SKM-1 treated with dmso at 0.1 percent for 144 hours (cell line): ENCODE measurements at regions not wholly inside any gene's neighbourhood (a gene's known extent, or its start where the extent isn't known, plus 50 kb on each side); places are given as distances from the start of the nearest gene placed in this dataset.
"Not testable (repeated sequence)": the region's sequence is repeated elsewhere in the genome, so short reads cannot be mapped to it uniquely, and the experiment has no call there.

Source experiments
- DNase-seq: peaks from one replicate; lab custom pipeline; 2025; ENCODE audit not compliant: unreplicated experiment; lab: John Stamatoyannopoulos, UW

DNA sequence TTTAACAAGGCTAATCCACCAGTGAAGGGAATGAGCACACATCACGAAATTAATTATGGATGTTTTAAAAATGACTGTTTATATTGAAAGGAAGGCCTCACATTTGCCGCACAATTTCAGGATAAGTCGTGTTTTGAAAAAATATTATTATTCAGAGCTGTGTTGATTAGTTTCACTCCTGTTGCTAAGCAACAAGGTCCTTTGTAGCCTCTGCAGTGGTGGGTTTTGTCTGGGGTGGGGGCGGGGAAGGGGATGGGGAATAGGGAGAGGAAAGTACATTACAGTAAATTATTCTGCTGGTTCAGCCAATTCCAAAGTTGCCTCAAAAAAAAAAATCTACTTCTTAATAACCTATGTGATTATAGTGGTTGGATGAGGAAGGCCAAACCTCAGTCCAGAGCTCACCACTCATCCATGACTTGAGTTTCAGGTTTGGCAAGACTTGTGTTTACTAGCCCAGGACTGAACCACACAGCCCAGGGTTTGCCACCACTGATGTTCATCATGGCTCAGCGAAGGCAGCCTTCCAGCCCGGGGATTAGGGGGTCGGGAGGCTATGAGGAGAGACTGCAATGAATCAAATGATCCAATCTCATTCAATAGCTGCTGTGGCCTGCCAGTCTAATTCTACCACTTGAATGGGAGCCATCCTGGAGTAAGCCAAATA, 162.5 kb upstream of the ATP6AP2 start:
- no peak for DNase-seq

DNA sequence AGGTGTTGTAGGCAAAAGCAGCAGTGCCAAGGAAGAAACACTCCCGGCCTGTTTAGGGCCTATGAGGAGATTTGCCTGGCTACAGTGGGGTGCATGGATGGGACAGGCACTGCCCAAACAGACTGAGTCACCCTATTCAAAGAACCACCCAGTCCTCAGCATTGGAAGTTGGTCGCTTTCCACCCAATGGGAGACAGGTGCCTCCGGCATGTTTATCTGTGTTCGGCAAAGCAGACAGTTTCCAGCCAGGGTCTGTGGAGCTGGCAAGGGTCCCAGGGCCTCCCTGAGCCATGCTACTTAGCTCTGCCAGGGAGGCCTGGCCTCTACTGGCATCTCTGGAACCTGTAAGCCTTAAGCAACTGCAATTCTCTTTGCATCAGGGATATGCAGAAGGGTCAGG, 165.1 kb upstream of the ATP6AP2 start:
- DNase-seq: no peak

DNA sequence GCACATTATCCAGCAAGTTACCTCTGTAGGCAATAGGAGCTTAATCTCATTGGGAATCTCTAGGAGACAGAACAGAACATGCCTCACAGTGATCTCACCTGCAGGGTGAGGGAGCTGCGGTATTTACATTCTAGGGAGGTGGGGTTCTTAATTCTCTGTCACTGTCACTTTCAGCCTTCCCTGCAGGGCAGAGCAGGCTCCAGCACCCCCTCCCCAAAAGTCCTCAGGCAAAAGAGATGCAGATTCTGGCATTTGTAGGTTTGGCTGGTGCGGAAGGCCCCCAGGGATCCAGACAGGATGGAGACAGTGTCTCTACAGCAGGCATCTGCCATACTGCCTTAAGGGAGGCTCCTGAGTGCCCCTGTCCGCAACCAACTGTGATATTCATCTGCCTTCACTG, 166.4 kb upstream of the ATP6AP2 start:
- DNase-seq: no peak

DNA sequence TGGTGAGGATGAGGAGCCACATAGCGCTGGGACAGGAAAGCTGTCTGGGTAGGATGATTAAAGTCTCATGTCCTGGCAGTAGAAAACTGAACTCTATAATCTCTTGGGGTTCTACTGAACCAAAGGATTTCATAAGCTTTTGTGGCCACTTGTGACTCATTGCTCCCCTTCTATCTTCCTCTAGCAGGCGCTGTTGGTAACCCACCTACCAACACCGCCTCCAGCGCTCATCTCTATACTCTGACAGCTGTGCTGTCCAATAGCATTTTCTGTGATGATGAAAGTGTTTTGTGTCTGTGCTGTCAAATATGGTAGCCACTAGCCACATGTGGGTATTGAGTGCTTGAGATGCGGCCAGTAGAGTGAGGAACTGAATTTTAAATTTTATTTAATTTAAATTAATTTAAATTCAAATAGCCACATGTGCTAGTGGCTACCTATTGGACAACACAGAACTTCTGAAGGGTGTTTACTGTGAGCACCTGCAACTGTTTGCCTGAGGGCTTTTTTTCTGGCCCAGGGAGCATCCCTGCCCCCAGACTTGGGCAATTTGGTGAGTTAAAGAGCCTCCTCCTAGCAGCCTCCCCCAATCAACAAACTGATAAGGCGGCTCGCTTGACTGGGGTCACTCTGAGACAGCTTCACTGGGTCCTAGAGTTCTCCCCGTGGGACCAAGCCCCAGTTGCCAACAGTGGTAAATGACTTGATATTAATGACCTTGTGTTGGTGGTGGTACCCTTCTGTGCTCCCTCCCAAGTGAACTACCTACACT, 169.2 kb upstream of the ATP6AP2 start:
- DNase-seq: peak; percentile 60

DNA sequence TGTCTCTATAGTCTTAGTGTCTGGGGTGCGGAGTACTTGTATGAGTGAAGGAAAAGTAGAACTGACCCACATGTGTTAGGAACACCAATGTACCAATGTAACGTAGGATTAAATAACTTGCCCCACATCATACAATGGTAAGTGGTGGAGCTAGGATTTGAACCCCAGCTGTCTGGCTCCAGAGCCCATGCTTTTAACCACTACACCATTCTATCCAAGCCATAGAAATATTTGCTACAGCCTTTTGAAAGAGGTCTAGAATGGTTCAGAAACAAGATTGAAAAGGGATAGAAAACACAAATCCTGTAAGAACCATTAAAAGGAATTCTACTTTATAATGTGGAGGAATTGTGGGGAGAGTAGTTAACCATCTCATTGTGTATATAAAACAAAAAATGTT, 169.9 kb upstream of the ATP6AP2 start:
- no peak for DNase-seq

DNA sequence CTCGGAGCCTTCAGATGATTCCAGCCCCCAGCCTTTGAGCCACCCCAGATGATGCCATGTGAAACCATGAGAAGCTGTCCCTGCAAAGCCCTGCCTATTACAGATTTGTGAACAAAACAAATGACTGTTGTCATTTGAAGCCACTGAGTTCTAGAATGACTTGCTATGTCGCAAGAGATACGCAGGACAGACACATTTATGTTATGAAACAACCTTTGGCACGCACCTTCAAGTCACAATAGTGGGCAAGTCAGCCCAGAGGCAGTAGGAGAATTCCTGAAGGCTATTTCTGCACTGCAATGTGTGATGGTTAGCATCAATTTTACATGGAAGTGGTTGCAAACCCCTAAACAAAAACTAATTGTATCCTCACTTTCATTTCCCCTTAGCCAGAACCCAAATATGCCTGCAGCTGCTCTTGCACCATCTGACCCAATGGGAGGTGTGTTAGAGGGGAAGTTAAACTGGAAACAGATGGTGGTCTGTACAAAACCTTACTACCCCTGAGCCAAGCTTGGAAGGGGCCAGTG, 174.4 kb upstream of the ATP6AP2 start:
- peak; percentile 60 for DNase-seq

DNA sequence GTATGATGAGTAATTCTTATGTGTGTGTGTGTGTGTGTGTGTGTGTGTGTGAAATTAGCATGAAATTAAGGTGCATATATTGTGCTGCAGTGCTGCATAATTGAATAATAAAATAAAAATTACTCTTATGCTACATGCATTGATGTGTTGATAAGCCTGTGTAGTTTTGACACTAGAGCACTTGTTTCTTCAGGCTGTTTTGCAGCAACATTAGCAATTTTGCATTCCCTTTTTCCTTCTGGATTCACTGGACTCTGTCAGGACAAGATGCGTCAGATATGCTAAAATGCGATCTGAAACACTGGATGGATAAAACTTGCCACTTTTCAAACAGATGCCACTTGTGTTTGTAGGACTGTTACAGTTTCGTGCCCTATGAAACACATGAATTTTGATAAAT, 175.4 kb upstream of the ATP6AP2 start:
- DNase-seq: no peak

DNA sequence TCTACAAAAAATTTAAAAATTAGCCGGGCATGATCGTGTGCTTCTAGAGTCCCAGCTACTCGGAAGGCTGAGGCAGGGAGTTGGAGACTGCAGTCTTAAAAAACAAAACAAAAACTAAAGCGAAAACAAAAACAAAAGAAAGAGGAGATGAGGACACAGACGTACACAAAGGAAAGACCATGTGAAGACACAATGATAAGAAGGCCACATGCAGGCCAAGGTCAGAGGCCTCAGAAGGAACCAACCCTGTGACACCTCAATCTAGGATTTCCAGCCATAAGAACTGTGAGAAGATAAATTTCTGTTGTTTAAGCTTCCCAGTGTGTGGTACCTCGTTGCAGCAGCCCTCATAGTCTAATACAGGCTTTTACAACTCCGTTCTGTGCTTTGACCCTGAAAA, 177.0 kb upstream of the ATP6AP2 start:
- DNase-seq: no peak

DNA sequence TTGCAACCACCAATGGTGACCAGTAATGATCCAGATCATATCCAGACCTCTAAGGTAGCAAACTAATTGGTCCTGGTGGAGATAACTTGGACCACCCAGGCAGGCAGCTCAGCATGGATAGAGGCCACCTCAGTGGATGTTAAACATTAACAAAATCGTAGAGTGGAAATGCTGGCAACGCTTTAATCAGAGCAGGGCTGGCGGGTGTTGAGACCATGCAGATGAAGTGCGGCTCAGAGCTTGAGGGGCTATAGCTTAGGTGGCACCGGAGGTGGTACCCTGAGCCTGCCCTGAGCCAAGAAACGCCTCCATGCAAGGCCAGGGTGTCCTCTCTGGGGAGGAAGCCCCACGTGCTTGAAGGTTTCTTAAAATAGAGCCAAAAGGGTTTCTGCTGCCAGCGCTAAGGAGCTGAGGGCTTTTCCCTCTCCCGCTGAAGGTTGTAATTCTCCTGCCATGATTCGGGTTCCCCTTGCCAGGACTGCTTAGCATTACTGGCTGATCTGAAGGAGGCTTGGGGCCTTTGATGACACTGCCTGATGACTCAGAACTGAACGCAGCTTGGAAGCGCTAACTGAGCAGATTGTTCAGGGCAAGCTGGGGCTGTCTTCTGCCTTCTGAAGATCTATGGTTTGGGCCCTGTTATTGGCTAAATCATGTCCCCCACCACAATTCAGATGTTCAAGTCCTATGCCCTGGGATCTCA, 177.8 kb upstream of the ATP6AP2 start:
- DNase-seq: no peak

DNA sequence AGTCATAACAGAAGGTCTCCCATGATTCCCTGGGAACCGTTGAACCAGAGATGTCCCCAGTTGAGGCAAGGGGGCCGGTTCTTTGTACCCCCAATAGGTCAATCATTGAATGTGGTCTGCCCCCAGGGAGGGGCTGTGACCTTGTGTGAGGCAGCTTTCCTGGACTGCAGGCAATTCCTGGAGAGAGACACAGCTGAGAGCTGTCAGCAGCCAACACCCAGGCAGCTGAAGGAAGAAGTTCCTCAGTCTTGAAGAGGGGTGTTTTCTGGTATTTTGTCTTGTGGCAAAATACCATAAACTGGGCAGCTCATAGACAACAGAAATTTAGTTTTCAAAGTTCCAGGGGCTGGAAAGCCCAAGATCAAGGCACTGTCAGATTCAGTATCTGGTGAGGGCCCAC, 185.7 kb upstream of the ATP6AP2 start:
- no peak for DNase-seq

DNA sequence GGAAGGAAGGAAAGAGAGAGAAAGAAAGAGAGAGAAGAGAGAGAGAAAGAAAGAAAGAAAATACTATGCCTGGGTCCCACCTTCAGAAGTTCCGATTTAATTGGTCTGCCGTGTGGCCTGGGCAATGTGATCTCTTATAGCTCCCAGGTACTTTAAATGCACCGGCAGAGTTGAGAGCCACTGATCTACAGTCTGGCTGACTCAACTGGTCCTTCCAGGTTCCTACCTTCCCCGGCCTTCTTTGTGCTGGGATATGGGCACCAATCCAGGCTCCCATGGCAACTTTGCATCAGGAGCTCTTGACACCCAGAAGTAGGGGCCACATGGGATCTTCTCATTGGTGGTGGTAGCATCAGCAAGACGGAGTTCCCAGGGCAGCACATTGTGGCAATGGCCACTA, 186.5 kb upstream of the ATP6AP2 start:
- no peak for DNase-seq

DNA sequence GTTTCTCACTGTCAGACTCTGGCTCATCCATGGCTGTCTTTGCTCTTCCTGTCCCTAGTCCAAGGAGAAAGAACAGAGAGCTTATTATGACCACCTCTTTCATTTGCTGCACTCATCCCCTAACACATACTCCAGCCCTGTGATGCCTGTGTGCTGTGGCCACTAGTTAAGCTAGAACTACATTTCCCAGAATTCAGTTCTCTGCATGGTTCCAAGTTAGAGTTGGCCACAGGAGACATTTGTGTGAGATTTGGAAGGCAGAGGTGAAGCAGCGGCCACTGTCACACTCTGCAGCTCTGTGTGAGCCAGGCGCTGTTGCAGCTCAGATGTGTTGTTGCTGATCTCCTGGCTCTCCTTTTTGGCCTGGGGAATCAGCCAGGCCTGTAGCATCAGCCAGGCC, 188.2 kb upstream of the ATP6AP2 start:
- DNase-seq: no peak

DNA sequence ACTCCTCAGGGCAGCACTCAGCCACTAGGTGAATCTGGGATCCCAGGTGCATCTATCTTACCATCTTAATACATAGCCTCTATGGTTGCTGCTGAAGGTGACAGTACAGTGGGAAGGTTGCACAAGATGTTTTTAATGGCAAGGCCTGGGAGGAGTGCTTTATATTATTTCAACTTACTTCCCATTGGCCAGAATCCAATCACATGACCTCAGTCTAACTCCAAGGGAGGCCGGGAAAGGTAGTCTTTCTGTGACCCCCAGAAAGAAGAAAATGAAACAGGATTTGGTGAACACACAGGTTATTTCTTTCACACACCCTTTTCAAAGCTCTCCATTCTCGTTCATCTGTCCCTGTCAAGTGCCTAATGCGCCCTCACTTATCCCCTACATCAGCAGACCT, 189.1 kb upstream of the ATP6AP2 start:
- DNase-seq: no peak

DNA sequence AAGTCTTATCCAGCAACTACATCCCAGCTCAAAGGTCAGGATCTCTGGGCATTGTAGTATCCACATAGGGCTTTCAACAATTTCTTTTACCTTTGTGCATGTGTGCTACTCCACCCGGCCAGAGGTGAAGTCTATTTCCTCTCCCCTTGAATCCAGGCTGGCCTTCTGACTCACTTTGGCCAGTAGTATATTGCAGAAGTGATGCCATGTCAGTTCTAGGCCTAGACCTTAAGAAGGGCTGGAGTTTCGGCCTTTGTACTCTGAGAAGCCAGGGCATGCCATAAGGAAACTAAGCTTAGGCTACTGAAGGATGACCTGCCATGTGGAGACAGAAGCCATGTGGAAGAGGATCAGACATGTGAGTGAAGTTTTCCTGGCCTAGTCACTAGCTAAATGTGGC, 191.2 kb upstream of the ATP6AP2 start:
- DNase-seq: no peak

DNA sequence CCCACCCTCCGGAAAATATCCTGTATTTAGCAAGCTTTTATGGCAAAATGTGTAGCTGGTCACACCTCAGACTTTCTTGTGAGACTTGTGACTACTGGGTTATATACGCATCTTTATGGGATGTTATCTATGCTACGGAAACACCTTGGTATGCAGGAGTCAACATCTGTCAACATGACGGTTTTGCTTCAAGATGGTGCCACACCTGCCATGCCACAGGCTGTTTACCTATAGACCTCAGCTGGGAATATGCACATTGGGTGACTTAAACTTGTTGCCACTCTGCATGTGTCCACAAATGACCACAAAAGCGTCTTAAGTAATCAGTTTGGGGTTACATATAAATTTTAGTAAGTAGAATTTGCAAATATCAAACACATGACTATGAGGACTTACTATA, 192.3 kb upstream of the ATP6AP2 start:
- no peak for DNase-seq

DNA sequence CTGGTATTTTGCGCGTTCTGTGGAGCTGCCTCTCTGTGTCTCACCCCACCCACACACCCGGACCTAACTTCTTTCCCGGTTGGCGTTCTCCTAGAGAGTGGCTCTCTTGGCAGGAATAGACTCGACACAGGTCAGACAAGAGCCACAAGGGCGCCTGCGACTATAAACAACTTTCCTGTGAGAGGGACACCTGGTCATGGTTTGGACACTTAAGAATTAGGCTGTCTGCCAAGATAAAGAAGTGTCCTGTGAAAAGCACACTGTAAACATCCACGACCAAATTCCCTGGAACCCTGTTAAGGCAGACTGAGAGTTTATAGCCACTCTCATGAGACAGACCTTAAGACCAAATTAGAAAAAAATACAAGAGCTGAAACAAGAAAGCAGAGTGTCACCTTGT, 192.9 kb upstream of the ATP6AP2 start:
- DNase-seq: not testable (repeated sequence)

DNA sequence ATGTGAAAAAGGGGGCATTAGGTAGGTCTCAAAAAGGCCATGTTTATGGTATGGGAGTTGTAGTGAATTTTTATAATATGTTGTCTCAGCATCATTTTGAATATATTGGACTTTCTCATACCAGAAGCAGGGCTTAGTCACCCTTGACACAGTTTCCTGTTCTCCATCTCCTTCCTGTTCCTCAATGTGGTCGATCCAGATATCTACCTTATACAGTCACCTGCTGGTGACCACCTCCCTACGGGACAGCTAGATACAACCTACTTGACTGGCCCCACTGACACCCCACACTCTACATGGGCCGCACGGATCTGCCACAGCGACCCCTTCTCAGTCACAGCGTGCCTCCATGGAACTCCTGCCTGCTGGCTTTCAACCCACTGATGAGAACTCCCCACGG, 193.5 kb upstream of the ATP6AP2 start:
- not testable (repeated sequence) for DNase-seq

DNA sequence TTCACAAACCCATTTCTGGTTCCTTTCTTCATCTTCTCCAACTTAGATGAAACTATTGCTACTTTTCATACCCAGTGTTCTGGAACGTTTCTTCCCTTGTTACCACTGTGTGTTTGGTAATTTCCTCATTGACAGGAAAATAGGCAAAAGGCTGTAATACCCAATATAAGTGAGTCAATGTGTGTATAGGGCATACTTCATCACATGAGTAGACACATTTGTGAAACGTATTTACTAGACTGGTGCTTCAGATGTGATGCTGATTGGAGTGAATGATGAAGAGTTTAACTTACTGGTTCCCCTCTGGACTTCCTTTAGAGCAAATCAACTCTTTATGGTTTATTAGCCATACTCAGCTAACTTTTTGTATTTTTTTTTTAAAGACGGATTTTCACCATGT, 195.1 kb upstream of the ATP6AP2 start:
- no peak for DNase-seq

DNA sequence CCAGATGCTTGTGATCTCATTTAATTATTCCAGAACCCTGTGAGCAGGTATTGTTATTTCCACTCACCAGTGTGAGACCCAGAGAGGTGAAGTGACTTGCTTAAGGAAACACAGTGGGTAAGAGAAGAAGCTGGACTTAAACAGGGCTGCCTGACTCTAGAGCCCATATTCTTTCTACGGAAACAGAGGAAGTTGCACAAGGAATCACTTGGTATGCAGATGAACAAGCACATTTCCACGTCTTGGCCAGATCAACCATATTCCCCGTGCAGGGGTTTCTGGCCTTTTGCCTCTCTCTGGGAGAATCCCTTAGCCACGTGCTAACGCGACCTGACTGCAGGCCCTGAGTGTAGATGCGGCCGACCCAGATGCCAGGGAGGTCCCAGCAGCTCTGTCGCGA, 195.5 kb upstream of the ATP6AP2 start:
- peak; percentile 39 for DNase-seq

DNA sequence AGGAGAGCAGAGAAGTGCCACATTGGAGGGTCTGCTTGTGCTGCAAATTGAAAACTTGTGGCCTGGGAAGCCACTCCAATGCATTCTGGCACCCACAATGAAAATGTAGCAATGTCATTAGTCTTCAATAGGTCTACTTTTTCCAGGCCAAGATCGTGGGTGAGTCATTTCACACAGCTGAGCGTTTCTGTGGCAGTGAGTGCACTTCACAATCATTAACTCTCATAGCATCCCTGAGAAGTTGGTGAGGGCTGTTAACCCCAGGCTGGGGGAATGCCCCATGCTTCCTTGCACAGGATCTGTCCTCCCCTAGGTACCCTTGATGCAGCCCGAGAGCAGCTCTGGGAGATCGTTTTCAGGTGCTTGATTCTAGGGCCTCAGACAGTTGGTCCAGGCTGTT, 196.8 kb upstream of the ATP6AP2 start:
- no peak for DNase-seq

DNA sequence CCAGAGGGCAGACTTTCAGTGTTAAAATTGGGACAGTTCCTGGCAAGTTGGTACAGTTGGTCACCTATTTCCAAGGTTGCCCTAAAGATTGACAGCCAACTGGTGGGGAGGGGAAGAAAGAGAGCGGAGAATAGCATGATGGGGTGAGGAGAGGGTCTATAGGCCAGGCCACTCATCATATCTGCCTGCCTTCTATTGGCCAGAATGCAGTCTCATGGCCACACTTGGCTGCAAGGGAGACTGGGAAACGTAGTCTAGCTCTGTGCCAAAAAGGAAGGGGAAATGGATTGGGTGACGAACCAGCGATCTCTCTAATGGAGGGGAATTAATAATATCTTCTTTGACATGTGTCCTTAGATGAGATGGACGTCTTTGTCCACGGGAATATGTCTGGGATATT, 197.4 kb upstream of the ATP6AP2 start:
- DNase-seq: no peak
